ENCODE measurements at regions not wholly inside any gene's neighbourhood (a gene's known extent, or its start where the extent isn't known, plus 50 kb on each side); places are given as distances from the start of the nearest gene placed in this dataset.

DNA sequence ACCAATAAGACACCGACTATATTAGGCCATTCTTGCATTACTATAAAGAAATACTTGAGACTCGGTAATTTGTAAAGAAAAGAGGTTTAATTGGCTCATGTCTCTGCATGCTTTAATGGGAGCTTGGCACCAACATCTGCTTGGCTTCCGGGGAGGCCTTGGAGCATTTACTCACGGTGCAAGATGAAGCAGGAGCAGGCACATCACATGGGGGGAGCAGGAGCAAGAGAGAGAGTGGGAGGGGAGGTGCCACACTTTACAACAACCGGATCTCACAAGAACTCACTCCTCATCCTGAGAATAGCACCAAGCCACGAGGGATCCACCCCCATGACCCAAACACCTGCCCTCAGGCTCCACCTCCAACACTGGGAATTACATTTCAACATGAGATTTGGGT is 224.8 kb downstream of the KLF5 start:
- TF ChIP-seq, protein P1, sequence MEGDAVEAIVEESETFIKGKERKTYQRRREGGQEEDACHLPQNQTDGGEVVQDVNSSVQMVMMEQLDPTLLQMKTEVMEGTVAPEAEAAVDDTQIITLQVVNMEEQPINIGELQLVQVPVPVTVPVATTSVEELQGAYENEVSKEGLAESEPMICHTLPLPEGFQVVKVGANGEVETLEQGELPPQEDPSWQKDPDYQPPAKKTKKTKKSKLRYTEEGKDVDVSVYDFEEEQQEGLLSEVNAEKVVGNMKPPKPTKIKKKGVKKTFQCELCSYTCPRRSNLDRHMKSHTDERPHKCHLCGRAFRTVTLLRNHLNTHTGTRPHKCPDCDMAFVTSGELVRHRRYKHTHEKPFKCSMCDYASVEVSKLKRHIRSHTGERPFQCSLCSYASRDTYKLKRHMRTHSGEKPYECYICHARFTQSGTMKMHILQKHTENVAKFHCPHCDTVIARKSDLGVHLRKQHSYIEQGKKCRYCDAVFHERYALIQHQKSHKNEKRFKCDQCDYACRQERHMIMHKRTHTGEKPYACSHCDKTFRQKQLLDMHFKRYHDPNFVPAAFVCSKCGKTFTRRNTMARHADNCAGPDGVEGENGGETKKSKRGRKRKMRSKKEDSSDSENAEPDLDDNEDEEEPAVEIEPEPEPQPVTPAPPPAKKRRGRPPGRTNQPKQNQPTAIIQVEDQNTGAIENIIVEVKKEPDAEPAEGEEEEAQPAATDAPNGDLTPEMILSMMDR (IDR thresholded peaks at IDR 0.05; ENCODE audit: poor library complexity) = no peak
- TF ChIP-seq EZH2phosphoT487 (IDR thresholded peaks at IDR 0.05; ENCODE audit: low read depth, severe bottlenecking, unreplicated experiment) (no peak), EZH2 (IDR thresholded peaks at IDR 0.05; ENCODE audit: borderline replicate concordance) (no peak)

Data from hepatocyte (in vitro differentiated cells).